RWPE2 (cell line): ENCODE measurements at regions not wholly inside any gene's neighbourhood (a gene's known extent, or its start where the extent isn't known, plus 50 kb on each side); places are given as distances from the start of the nearest gene placed in this dataset.
A peak's percentile ranks its signal among the peaks of the same experiment; 100 is the strongest.

Experiments used
- ATAC-seq: fragments of 200-7000 bp; cut with Tn5 transposase; 3 replicates; pipeline ENCODE4 v1.9.1; 2021; ENCODE audit warnings: low read depth
- DNase-seq: peaks from one replicate; pipeline ENCODE4 v3.0.0-alpha.2; 2020; ENCODE audit warnings: low spot score
- H3K27ac ChIP-seq: fragments of 450-650 bp; 2 replicates; pipeline ENCODE4 v1.5.1; 2017; ENCODE audit warnings: mild to moderate bottlenecking; ENCODE audit not compliant: poor library complexity, severe bottlenecking
- H3K27me3 ChIP-seq: fragments of 250-450 bp; sonication (Bioruptor Pico); 2 replicates; pipeline ENCODE4 v1.5.1; 2021; ENCODE audit warnings: mild to moderate bottlenecking, moderate library complexity; ENCODE audit not compliant: insufficient read depth, poor library complexity, severe bottlenecking
- H3K36me3 ChIP-seq: fragments of 250-450 bp; sonication (Bioruptor Pico); 2 replicates; pipeline ENCODE4 v1.5.1; 2020; ENCODE audit warnings: low read depth, mild to moderate bottlenecking, moderate library complexity
- H3K4me1 ChIP-seq: fragments of 250-450 bp; sonication (Bioruptor Pico); 2 replicates; pipeline ENCODE4 v1.5.1; 2021; ENCODE audit warnings: mild to moderate bottlenecking, moderate library complexity; ENCODE audit not compliant: insufficient read depth, poor library complexity, severe bottlenecking
- H3K4me3 ChIP-seq: fragments of 250-450 bp; sonication (Bioruptor Pico); 2 replicates; pipeline ENCODE4 v1.5.1; 2021; ENCODE audit warnings: mild to moderate bottlenecking, moderate library complexity; ENCODE audit not compliant: severe bottlenecking
- H3K9me3 ChIP-seq: fragments of 250-450 bp; sonication (Bioruptor Pico); 2 replicates; pipeline ENCODE4 v1.5.1; 2021; ENCODE audit warnings: mild to moderate bottlenecking, moderate library complexity; ENCODE audit not compliant: severe bottlenecking
- TF ChIP-seq, protein P1 (sequence below): fragments of 450-650 bp; IDR thresholded peaks from one replicate; pipeline ENCODE4 v1.5.1; 2017; ENCODE audit warnings: mild to moderate bottlenecking, moderate library complexity; ENCODE audit not compliant: poor library complexity, severe bottlenecking

DNA sequence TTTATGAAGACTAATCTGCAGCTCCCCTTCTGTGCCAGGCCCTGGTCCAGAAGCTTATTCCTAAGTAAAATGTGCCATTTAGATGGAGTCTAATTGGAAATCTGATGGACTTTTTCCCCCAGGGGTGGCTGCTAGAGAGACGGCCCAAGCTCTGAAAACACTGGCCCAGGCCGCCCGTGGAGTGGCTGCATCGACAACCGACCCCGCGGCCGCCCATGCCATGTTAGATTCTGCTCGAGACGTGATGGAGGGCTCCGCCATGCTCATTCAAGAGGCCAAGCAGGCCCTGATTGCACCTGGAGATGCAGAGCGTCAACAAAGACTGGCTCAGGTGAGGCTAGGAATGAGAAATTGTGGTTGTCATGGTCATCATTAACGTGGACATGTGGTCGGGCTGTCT is 305.8 kb upstream of the TPM1 start:
- Histone ChIP-seq H3K9me3 (no peaks in the 10 kb centered on the region), H3K27ac (no peak overlapping the region), H3K27me3 (no peaks in the 10 kb centered on the region), H3K36me3 (no peaks in the 10 kb centered on the region), H3K4me1 (peaks cover 8% of the 10 kb centered on the region), H3K4me3 (no peak overlapping the region)
- DNase-seq (no peak), ATAC-seq (no peak)
- TF ChIP-seq, protein P1, sequence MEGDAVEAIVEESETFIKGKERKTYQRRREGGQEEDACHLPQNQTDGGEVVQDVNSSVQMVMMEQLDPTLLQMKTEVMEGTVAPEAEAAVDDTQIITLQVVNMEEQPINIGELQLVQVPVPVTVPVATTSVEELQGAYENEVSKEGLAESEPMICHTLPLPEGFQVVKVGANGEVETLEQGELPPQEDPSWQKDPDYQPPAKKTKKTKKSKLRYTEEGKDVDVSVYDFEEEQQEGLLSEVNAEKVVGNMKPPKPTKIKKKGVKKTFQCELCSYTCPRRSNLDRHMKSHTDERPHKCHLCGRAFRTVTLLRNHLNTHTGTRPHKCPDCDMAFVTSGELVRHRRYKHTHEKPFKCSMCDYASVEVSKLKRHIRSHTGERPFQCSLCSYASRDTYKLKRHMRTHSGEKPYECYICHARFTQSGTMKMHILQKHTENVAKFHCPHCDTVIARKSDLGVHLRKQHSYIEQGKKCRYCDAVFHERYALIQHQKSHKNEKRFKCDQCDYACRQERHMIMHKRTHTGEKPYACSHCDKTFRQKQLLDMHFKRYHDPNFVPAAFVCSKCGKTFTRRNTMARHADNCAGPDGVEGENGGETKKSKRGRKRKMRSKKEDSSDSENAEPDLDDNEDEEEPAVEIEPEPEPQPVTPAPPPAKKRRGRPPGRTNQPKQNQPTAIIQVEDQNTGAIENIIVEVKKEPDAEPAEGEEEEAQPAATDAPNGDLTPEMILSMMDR, result no peak

DNA sequence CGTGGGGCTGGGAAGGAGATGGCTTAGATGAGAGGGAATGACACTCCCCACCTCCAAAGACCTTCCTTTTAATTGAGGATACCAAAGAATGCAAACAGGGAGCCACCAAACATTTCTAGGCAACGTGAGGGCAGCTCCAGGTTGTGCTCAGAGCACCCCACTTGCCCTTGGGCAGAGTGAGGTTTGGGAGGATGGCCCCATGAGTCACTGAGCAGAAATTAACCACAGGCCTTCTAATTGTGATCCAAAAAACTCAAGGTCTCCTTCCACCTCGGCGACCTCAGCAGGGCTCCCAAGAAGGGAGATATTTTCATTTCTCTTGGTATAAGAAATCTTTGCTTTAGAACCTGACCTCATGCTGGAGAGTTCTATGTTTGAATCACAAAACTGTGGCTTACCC is 305.0 kb upstream of the TPM1 start:
- DNase-seq, result no peak
- Histone ChIP-seq H3K27ac (no peak overlapping the region), H3K27me3 (no peaks in the 10 kb centered on the region), H3K4me1 (peaks cover 14% of the 10 kb centered on the region), H3K4me3 (no peak overlapping the region), H3K9me3 (no peaks in the 10 kb centered on the region), H3K36me3 (no peaks in the 10 kb centered on the region)
- no peak for ATAC-seq
- TF ChIP-seq, protein P1, result no peak

DNA sequence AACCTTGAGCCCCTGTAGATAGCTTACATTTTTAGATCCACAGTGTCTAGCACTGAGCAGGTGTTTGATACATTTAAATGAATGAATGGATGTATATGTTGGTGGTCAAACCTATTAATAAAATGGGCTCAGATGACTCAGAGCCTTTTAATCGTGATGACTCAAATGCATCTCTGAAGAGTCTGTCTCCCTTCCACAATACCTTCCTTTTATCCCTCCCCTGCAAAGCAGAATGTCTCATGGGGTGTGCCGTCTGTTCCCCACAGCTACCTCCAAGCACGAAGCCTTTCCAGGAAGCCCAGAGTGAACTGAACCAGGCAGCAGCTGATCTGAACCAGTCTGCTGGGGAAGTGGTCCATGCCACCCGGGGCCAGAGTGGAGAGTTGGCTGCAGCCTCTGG is 303.5 kb upstream of the TPM1 start:
- Histone ChIP-seq H3K4me3 (no peak overlapping the region), H3K36me3 (no peaks in the 10 kb centered on the region), H3K27me3 (no peaks in the 10 kb centered on the region), H3K27ac (peak overlapping the region; percentile 73), H3K9me3 (no peaks in the 10 kb centered on the region), H3K4me1 (peaks cover 18% of the 10 kb centered on the region)
- DNase-seq (no peak), ATAC-seq (peak; percentile 94)
- TF ChIP-seq, protein P1, result no peak

DNA sequence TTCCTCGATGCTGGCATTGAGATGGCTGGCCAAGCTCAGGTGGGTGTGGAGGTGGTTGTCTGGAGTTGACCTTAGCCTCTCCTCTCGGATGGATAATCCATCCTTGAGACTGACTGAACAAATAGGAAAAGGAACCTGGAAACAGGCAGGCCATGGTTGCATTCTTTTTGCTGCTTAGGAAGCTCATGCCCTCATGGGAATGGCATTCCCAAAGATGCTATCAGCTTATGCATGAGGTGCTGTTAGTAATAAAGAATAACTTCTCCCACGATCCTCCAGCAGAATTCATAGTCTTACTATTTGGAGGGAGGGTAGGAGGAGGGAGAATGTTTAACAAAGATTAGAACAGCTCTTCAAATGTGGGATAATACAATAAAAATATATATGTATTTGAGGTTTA is 303.0 kb upstream of the TPM1 start:
- peak; percentile 40 for ATAC-seq
- peak overlapping the region; percentile 73 for H3K27ac ChIP-seq
- TF ChIP-seq, protein P1, result no peak
- no peaks in the 10 kb centered on the region for H3K9me3 ChIP-seq
- no peaks in the 10 kb centered on the region for H3K36me3 ChIP-seq
- no peak overlapping the region for H3K4me3 ChIP-seq
- DNase-seq, result no peak
- no peaks in the 10 kb centered on the region for H3K27me3 ChIP-seq
- peaks cover 18% of the 10 kb centered on the region for H3K4me1 ChIP-seq

DNA sequence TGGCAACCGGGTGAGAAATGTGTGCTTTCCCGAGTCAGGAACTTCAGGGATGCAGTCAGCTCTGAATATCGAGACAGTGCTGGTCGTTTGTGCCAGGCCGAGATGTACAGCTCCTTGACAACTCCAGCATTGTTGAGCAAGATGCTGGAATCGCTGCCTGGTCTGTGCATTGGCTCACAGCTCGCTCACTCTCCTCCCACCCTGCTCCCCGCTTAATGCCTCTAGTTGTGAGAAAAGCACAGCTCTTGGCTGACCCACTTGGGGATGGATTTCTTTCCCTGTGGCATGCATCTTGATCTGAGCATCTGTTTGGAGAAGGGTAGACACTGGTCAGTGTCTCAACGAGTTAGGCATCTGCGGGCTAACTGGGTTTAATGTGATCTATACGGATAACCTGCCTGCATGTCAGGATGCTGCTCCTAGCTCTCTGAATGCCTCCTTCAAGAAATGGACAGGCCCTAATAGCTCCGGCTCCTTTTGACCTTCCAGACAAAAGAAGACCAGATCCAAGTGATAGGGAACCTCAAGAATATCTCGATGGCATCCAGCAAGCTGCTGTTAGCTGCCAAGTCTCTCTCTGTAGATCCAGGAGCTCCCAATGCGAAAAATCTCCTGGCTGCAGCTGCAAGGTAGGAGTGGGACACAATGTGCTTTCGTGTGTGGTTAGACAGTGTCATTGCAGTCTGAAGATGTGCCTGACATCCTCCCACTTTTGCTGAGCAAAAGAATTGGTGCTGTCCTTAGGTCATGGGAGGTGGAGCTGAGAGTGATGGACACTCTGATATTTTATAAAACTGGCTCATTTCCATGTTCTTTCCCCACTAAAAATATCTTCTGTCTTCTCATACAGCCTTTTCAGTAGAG is 302.2 kb upstream of the TPM1 start:
- H3K27ac ChIP-seq, result peak overlapping the region; percentile 73
- peaks cover 18% of the 10 kb centered on the region for H3K4me1 ChIP-seq
- H3K27me3 ChIP-seq, result no peaks in the 10 kb centered on the region
- no peak overlapping the region for H3K4me3 ChIP-seq
- DNase-seq (no peak), ATAC-seq (no peak)
- H3K36me3 ChIP-seq, result no peaks in the 10 kb centered on the region
- H3K9me3 ChIP-seq, result no peaks in the 10 kb centered on the region
- TF ChIP-seq, protein P1, result no peak
